ENCODE measurements at regions not wholly inside any gene's neighbourhood (a gene's known extent, or its start where the extent isn't known, plus 50 kb on each side); places are given as distances from the start of the nearest gene placed in this dataset.

GRCh38 chr7:85508642-85509410 lies 322.0 kb upstream of the SEMA3D start:
- DNase-seq (ENCODE audit: low spot score) = no peak

GRCh38 chr7:85498031-85498430 lies 311.2 kb upstream of the SEMA3D start:
- no peak for DNase-seq (ENCODE audit: low spot score)

- no peak for DNase-seq (ENCODE audit: low spot score)
Observed at GRCh38 chr7:85489498-85489897, 302.6 kb upstream of the SEMA3D start.

- no peak for DNase-seq (ENCODE audit: low spot score)
Observed at GRCh38 chr7:85488406-85488805, 301.6 kb upstream of the SEMA3D start.

GRCh38 chr7:85483177-85483576 lies 296.3 kb upstream of the SEMA3D start:
- no peak for DNase-seq (ENCODE audit: low spot score)

GRCh38 chr7:85480666-85481065 lies 293.8 kb upstream of the SEMA3D start:
- no peak for DNase-seq (ENCODE audit: low spot score)

- no peak for DNase-seq (ENCODE audit: low spot score)
Observed at GRCh38 chr7:85479918-85480643, 293.2 kb upstream of the SEMA3D start.

GRCh38 chr7:85478530-85478929 lies 291.7 kb upstream of the SEMA3D start:
- no peak for DNase-seq (ENCODE audit: low spot score)

- no peak for DNase-seq (ENCODE audit: low spot score)
Observed at GRCh38 chr7:85475476-85475875, 288.6 kb upstream of the SEMA3D start.

GRCh38 chr7:85475071-85475470 lies 288.2 kb upstream of the SEMA3D start:
- no peak for DNase-seq (ENCODE audit: low spot score)

GRCh38 chr7:85474234-85474633 lies 287.4 kb upstream of the SEMA3D start:
- no peak for DNase-seq (ENCODE audit: low spot score)

- DNase-seq (ENCODE audit: low spot score) = no peak
Observed at GRCh38 chr7:85471740-85472139, 284.9 kb upstream of the SEMA3D start.

GRCh38 chr7:85471307-85471706 lies 284.5 kb upstream of the SEMA3D start:
- DNase-seq (ENCODE audit: low spot score) = no peak

GRCh38 chr7:85469446-85470010 lies 282.7 kb upstream of the SEMA3D start:
- no peak for DNase-seq (ENCODE audit: low spot score)

- no peak for DNase-seq (ENCODE audit: low spot score)
Observed at GRCh38 chr7:85464042-85464651, 277.3 kb upstream of the SEMA3D start.

GRCh38 chr7:85462671-85463070 lies 275.8 kb upstream of the SEMA3D start:
- no peak for DNase-seq (ENCODE audit: low spot score)

GRCh38 chr7:85457911-85458310 lies 271.1 kb upstream of the SEMA3D start:
- DNase-seq (ENCODE audit: low spot score) = no peak

GRCh38 chr7:85456254-85456653 lies 269.4 kb upstream of the SEMA3D start:
- no peak for DNase-seq (ENCODE audit: low spot score)

GRCh38 chr7:85454904-85455303 lies 268.0 kb upstream of the SEMA3D start:
- DNase-seq (ENCODE audit: low spot score) = no peak

- no peak for DNase-seq (ENCODE audit: low spot score)
Observed at GRCh38 chr7:85452674-85453073, 265.8 kb upstream of the SEMA3D start.

GRCh38 chr7:85449478-85449877 lies 262.6 kb upstream of the SEMA3D start:
- no peak for DNase-seq (ENCODE audit: low spot score)

- DNase-seq (ENCODE audit: low spot score) = no peak
Observed at GRCh38 chr7:85447004-85447403, 260.1 kb upstream of the SEMA3D start.

GRCh38 chr7:85426487-85426960 lies 239.7 kb upstream of the SEMA3D start:
- DNase-seq (ENCODE audit: low spot score) = no peak
